ENCODE measurements at regions not wholly inside any gene's neighbourhood (a gene's known extent, or its start where the extent isn't known, plus 50 kb on each side); places are given as distances from the start of the nearest gene placed in this dataset.

GRCh38 chr2:238720232-238720672, 127.6 kb upstream of the TWIST2 start:
- TF ChIP-seq CTCF (conservative IDR thresholded peaks at IDR 0.05 in 1 of 2, IDR thresholded peaks at IDR 0.05 in 1 of 2; ENCODE audit: low read depth in 1 of 2, low read length in 2 of 2) (peak; percentile 55 to 68), EZH2 (IDR thresholded peaks at IDR 0.05; ENCODE audit: low read length, missing control alignments) (no peak)

Measured in fibroblast of lung (primary cell).